Activated T-cell treated with anti-CD3 and anti-CD28 coated beads, Interleukin-2, amount 50 U/mL, for 72 hours (primary cell): ENCODE measurements at regions not wholly inside any gene's neighbourhood (a gene's known extent, or its start where the extent isn't known, plus 50 kb on each side); places are given as distances from the start of the nearest gene placed in this dataset.
"Not testable (repeated sequence)": the region's sequence is repeated elsewhere in the genome, so short reads cannot be mapped to it uniquely, and the experiment has no call there.

Experiments used
- ATAC-seq, 2 donors: fragments of 150-1000 bp; cut with Tn5 transposase; replicated peaks in 1 of 2; 2 replicates each; pipeline ENCODE4 v1.10.0; 2021; ENCODE audit warnings: moderate library complexity in 2 of 2, mild to moderate bottlenecking in 1 of 2
- DNase-seq, 2 donors: peaks; one replicate each; pipeline ENCODE4 v3.0.0; 2021 to 2022; ENCODE audit warnings: mixed read lengths in 1 of 2
- H3K27ac Mint-ChIP-seq: one replicate; pipeline ENCODE4 v1.8.0; 2022; ENCODE audit warnings: mild to moderate bottlenecking, moderate library complexity, mixed read lengths
- H3K27me3 Mint-ChIP-seq: one replicate; pipeline ENCODE4 v1.8.0; 2022; ENCODE audit warnings: low read depth, mixed read lengths
- H3K36me3 Mint-ChIP-seq, 2 donors: one replicate each; pipeline ENCODE4 v1.8.0; 2022; ENCODE audit warnings: mixed read lengths in 2 of 2, mild to moderate bottlenecking in 1 of 2; ENCODE audit not compliant: insufficient read depth in 2 of 2
- H3K4me1 Mint-ChIP-seq: one replicate; pipeline ENCODE4 v1.8.0; 2022; ENCODE audit warnings: low read depth, mixed read lengths
- H3K4me3 Mint-ChIP-seq, 2 donors: one replicate each; pipeline ENCODE4 v1.8.0; 2022; ENCODE audit warnings: mild to moderate bottlenecking in 2 of 2, mixed read lengths in 2 of 2, moderate library complexity in 2 of 2
- H3K9me3 Mint-ChIP-seq, 2 donors: one replicate each; pipeline ENCODE4 v1.8.0; 2022; ENCODE audit warnings: mixed read lengths in 2 of 2

DNA sequence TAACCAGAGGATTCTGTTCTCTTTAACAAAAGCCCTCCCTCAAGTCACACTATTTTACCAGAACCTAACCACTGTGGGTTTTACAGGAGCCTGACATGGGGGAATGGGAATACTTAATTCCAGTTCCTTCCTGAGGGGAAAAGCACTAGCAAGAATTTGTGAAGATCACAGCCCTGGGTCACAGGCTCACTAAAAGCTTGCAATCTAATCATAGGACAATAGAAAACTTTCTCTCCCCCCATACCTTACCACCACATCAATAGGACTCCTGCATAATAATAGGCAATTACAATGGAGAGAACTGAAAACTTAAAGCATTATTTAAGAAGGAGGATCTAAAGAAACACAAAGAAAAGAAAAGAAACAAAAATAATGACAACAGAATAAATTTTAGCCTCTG, 225.8 kb upstream of the ZNF804A start:
- Mint-ChIP-seq H3K4me1 (no peaks in the 10 kb centered on the region), H3K4me3 (no peak overlapping the region), H3K9me3 (peaks cover 2 to 4% of the 10 kb centered on the region in 2 donors), H3K27ac (no peak overlapping the region), H3K36me3 (no peaks in the 10 kb centered on the region), H3K27me3 (no peaks in the 10 kb centered on the region)
- no peak for ATAC-seq
- no peak for DNase-seq

DNA sequence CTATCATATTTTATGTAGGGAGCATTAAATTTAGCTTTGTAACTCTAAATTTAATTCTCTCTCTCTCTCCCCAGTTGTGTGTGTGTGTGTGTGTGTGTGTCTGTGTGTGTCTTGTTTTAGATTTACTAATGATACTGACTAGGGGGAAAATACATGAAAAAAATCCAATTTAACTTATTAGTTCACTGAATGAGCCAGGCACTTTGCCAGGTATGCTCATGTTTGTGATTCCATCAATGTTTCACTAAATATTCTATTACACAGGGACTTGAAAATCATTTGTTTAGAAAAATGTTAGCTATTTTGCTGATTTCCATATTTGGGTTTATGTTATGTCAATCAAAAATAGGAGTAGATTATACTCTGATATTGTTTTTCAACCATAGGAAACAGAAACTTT, 203.7 kb upstream of the ZNF804A start:
- Mint-ChIP-seq H3K9me3 (peaks cover 5 to 9% of the 10 kb centered on the region in 2 donors), H3K27me3 (no peaks in the 10 kb centered on the region), H3K36me3 (no peaks in the 10 kb centered on the region), H3K27ac (no peak overlapping the region), H3K4me3 (no peak overlapping the region), H3K4me1 (no peaks in the 10 kb centered on the region)
- no peak for DNase-seq
- ATAC-seq: no peak

GRCh38 chr2:184402381-184402780, 195.9 kb upstream of the ZNF804A start:
- Mint-ChIP-seq H3K27me3 (no peaks in the 10 kb centered on the region), H3K36me3 (no peaks in the 10 kb centered on the region), H3K27ac (no peak overlapping the region), H3K4me3 (no peak overlapping the region), H3K9me3 (peaks cover 4 to 7% of the 10 kb centered on the region in 2 donors), H3K4me1 (no peaks in the 10 kb centered on the region)
- DNase-seq (no peak), ATAC-seq (no peak)

DNA sequence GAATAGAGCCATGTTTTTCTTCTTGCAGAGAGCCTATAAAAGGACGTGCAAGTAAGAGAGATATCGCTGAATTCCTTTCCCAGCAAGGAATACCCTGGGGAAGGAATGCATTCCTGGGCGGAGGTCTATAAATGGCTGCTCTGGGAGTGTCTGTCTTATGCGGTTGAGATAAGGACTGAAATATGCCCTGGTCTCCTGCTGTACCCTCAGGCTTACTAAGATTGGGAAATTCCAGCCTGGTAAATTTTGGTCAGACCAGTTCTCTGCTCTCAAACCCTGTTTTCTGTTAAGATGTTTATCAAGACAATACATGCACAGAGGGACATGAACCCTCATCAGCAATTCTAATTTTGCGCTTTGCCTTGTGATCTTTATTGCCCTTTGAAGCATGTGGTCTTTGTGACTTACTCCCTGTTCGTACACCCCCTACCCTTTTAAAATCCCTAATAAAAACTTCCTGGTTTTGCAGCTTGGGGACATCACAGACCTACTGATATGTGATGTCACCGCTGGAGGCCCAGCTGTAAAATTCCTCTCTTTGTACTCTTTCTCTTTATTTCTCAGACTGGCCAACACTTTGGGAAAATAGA, 191.2 kb upstream of the ZNF804A start:
- H3K9me3 Mint-ChIP-seq: peaks cover 9 to 11% of the 10 kb centered on the region in 2 donors
- ATAC-seq, H3K36me3 Mint-ChIP-seq, DNase-seq, H3K4me1 Mint-ChIP-seq, H3K27ac Mint-ChIP-seq, H3K4me3 Mint-ChIP-seq, H3K27me3 Mint-ChIP-seq: not testable (repeated sequence)

DNA sequence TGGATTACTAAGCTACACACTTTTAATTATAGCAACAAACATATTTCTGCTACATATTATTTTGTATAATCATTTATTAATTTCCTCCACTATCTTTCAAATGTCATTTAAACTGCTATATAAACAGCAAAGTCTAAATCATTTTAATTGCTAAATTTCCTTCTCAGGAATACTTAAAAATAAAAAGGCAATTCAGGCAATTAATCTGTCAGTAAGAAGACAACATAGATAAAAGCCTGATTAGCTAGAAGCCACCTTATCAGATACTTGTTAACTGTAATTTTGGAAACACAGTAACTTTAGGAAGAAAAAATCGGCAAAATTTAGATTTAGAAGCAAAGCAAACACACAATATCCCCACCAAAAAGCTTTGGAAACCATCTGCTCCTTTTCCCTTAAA, 188.2 kb upstream of the ZNF804A start:
- ATAC-seq: no peak
- peaks cover 9 to 11% of the 10 kb centered on the region in 2 donors for H3K9me3 Mint-ChIP-seq
- H3K27me3 Mint-ChIP-seq: no peaks in the 10 kb centered on the region

DNA sequence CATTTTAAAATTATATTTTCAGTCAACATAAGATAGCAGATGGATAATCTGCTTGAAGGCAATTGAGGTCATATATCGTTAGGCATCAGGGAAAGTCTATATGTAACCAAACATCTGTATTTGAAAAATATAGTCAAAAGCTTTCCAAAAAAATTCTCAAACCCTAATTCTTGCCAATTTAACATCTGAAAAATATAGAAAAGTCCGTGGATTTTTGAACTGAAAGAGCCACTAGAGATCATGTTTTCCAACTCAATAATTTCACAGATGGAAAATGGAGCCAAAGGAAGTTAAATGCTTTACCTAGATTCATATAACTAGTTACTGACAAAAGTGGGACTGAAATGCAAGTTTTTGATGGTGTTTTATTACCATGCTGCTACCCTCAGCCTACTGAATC, 185.1 kb upstream of the ZNF804A start:
- H3K4me1 Mint-ChIP-seq: no peaks in the 10 kb centered on the region
- ATAC-seq (no peak), DNase-seq (no peak)
- H3K4me3 Mint-ChIP-seq: no peak overlapping the region
- H3K36me3 Mint-ChIP-seq: no peaks in the 10 kb centered on the region
- H3K27me3 Mint-ChIP-seq: no peaks in the 10 kb centered on the region
- H3K9me3 Mint-ChIP-seq: peaks cover 4% of the 10 kb centered on the region in 2 donors
- H3K27ac Mint-ChIP-seq: no peak overlapping the region

More for the DNA sequence above, 188.2 kb upstream of the ZNF804A start:
- Mint-ChIP-seq H3K4me1 (no peaks in the 10 kb centered on the region), H3K36me3 (no peaks in the 10 kb centered on the region), H3K4me3 (no peak overlapping the region), H3K27ac (no peak overlapping the region)
- DNase-seq: no peak

- Mint-ChIP-seq H3K4me3 (no peak overlapping the region), H3K27ac (no peak overlapping the region), H3K9me3 (peaks cover 4% of the 10 kb centered on the region in 2 donors), H3K4me1 (no peaks in the 10 kb centered on the region), H3K27me3 (no peaks in the 10 kb centered on the region), H3K36me3 (no peaks in the 10 kb centered on the region)
- DNase-seq (no peak), ATAC-seq (no peak)
These were observed 184.6 kb upstream of the ZNF804A start for GRCh38 chr2:184413671-184414229.

GRCh38 chr2:184416146-184416913, 182.0 kb upstream of the ZNF804A start:
- H3K36me3 Mint-ChIP-seq: no peaks in the 10 kb centered on the region
- H3K9me3 Mint-ChIP-seq: no peaks in the 10 kb centered on the region
- H3K4me3 Mint-ChIP-seq: no peak overlapping the region
- H3K27ac Mint-ChIP-seq: no peak overlapping the region
- H3K4me1 Mint-ChIP-seq: no peaks in the 10 kb centered on the region
- H3K27me3 Mint-ChIP-seq: no peaks in the 10 kb centered on the region
- no peak for DNase-seq
- no peak for ATAC-seq

- Mint-ChIP-seq H3K9me3 (peaks cover 0 to 1% of the 10 kb centered on the region in 2 donors), H3K4me1 (no peaks in the 10 kb centered on the region), H3K27me3 (no peaks in the 10 kb centered on the region), H3K36me3 (no peaks in the 10 kb centered on the region), H3K4me3 (no peak overlapping the region), H3K27ac (no peak overlapping the region)
- DNase-seq (no peak), ATAC-seq (no peak)
These were observed 178.6 kb upstream of the ZNF804A start for GRCh38 chr2:184419744-184420143.

DNA sequence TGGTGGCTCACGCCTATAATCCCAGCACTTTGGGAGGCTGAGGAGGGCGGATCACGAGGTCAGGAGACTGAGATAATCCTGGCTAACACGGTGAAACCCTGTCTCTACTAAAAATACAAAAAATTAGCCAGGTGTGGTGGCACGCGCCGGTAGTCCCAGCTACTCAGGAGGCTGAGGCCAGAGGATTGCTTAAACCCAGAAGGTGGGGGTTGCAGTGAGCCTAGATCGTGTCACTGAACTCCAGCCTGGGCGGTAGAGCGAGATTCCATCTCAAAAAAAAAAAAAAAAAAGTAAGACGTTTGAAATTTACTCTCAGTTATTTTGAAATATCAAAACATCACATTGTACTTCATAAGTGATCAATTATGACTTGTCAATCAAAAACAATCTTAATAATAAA, 176.9 kb upstream of the ZNF804A start:
- not testable (repeated sequence) for H3K36me3 Mint-ChIP-seq, H3K27ac Mint-ChIP-seq, ATAC-seq, H3K27me3 Mint-ChIP-seq, DNase-seq, H3K4me3 Mint-ChIP-seq, H3K9me3 Mint-ChIP-seq, H3K4me1 Mint-ChIP-seq

DNA sequence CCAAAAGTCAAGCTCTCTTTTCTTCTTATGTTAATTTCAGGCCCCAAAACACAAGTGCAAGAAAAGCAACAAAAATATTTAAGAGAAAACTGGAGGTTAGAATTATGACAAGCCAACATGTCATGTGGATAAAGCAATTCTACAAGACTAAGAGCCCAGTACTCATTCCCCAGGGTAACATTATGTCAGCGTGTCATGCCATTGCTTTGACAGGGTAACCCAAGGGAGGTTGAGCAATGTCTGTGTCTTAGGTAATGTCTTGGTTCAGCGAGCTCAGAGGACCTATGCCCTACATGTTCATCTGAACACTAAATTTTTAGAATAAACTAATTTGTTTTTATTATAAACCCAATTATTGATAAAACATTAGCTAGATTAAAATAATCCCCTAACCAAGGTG, 173.2 kb upstream of the ZNF804A start:
- Mint-ChIP-seq H3K4me3 (no peak overlapping the region), H3K36me3 (no peaks in the 10 kb centered on the region), H3K9me3 (peaks cover 1 to 2% of the 10 kb centered on the region in 2 donors), H3K4me1 (no peaks in the 10 kb centered on the region), H3K27me3 (no peaks in the 10 kb centered on the region), H3K27ac (no peak overlapping the region)
- no peak for ATAC-seq
- no peak for DNase-seq

DNA sequence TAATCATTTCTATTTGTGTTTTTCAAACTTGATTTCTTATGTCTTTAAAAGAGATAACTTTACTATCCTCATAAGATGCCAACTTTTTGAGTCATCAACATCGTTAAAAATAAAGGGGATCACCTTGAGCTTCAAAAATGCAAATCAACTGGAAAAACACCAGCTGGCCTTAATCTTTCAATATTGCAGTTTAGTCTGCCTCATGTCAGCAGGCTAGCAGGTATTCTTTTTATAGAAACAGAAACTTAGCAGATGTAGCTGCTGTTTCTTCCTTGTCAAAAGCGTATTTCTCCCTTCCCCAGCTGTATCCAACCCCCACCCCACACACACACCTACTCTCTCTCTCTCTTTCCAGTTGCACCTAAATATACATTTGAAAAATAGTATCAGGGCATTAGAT, 154.1 kb upstream of the ZNF804A start:
- H3K36me3 Mint-ChIP-seq: peaks cover 0 to 2% of the 10 kb centered on the region in 2 donors
- H3K27me3 Mint-ChIP-seq: no peaks in the 10 kb centered on the region
- H3K4me1 Mint-ChIP-seq: no peaks in the 10 kb centered on the region
- peaks cover 0 to 2% of the 10 kb centered on the region in 2 donors for H3K9me3 Mint-ChIP-seq
- ATAC-seq (no peak), DNase-seq (no peak)
- no peak overlapping the region for H3K27ac Mint-ChIP-seq
- H3K4me3 Mint-ChIP-seq: no peak overlapping the region

DNA sequence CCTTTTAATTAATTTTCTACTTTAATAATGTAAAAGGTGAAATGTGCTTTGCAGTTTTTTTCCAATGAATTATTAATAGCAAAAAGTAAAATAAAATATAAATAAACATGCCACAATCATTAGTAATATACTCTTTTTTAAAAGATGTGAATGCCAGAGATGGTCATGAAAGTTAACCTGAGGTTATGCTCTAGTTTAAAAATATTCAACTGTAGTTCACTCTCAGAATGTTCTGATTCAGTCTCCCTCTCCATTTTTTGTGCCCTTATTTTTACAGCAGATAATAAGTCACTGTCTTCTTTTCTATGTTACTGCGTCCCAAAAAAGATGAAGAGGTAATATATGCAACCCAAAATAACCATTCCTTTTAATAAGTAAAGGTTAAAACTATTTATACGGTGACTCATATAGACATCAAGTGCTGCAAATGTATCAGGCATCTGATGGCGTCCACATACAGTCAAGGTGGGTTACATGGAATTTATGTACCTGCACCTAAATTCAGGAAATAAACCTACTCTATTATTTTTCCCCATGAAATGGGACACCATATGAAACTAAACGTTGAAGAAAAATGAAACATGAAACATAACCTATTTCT, 153.6 kb upstream of the ZNF804A start:
- Mint-ChIP-seq H3K36me3 (peaks cover 0 to 2% of the 10 kb centered on the region in 2 donors), H3K4me3 (no peak overlapping the region), H3K27me3 (no peaks in the 10 kb centered on the region), H3K9me3 (peaks cover 0 to 1% of the 10 kb centered on the region in 2 donors), H3K4me1 (no peaks in the 10 kb centered on the region), H3K27ac (no peak overlapping the region)
- DNase-seq: no peak
- no peak for ATAC-seq
